ENCODE measurements at regions not wholly inside any gene's neighbourhood (a gene's known extent, or its start where the extent isn't known, plus 50 kb on each side); places are given as distances from the start of the nearest gene placed in this dataset.

DNA sequence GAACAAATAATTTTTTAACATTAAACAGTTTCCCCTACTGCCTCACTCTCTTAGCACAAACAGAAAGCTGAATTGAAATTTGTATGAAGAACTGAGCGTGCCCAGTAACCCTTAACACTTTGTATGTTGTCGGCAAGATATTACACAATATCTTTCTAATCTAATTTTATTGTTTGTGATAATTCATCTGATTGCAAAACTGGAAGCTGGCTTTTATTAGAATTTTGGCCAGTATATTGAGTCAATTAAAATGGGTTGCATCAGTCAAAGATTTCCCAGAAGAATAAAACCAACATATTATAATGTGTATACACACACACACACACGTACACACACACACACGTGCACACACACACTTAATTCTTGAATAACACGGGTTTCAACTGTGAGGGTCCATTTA lies 2332.1 kb downstream of the PCDH7 start:
- no peak overlapping the region for H3K4me2 ChIP-seq (ENCODE audit: insufficient read depth, insufficient read length, low read length)
- no peaks in the 10 kb centered on the region for H3K27me3 Mint-ChIP-seq (ENCODE audit: low read depth)

More for the DNA sequence above, 2332.1 kb downstream of the PCDH7 start:
- Histone ChIP-seq H2BK20ac (ENCODE audit: low read depth, low read length, poor library complexity, severe bottlenecking) (no peak overlapping the region), H2AK5ac (ENCODE audit: insufficient read length, low read length) (no peak overlapping the region), H2BK15ac (ENCODE audit: low read depth, low read length) (no peak overlapping the region), H3K27me3 (ENCODE audit: insufficient read depth, low read length) (no peaks in the 10 kb centered on the region), H4K20me1 (ENCODE audit: control insufficient read depth, insufficient read depth, insufficient read length) (no peaks in the 10 kb centered on the region), H2BK5ac (ENCODE audit: insufficient read length, low read length) (no peak overlapping the region), H2AFZ (ENCODE audit: low read length) (no peak overlapping the region), H2BK12ac (ENCODE audit: insufficient read length, low read depth, low read length) (no peak overlapping the region), H4K5ac (ENCODE audit: insufficient read length, low read depth, low read length) (no peak overlapping the region), H3K23me2 (ENCODE audit: insufficient read length, low read depth, low read length, poor library complexity, severe bottlenecking) (no peaks in the 10 kb centered on the region), H3K4me1 (ENCODE audit: insufficient read depth, low read length) (no peaks in the 10 kb centered on the region), H3K4ac (ENCODE audit: low read depth, low read length) (no peak overlapping the region), H3K9ac (ENCODE audit: extremely low read depth, insufficient read length, low read length) (no peak overlapping the region), H3K9me3 (ENCODE audit: control insufficient read depth, low read depth, low read length) (no peaks in the 10 kb centered on the region), H3K27ac (ENCODE audit: insufficient read length, low read depth, low read length) (no peak overlapping the region), H3K79me1 (ENCODE audit: insufficient read depth, low read depth, low read length, poor library complexity, severe bottlenecking) (no peaks in the 10 kb centered on the region), H4K91ac (ENCODE audit: insufficient read length, low read depth, low read length) (no peak overlapping the region), H3T11ph (ENCODE audit: low read length) (no peak overlapping the region), H3K79me2 (ENCODE audit: insufficient read depth, low read length) (no peaks in the 10 kb centered on the region), H3K23ac (ENCODE audit: insufficient read length, low read depth, low read length) (no peak overlapping the region), H2BK120ac (ENCODE audit: low read depth, low read length, poor library complexity, severe bottlenecking) (no peak overlapping the region), H3K56ac (ENCODE audit: insufficient read length, low read depth, low read length) (no peak overlapping the region), H3K14ac (ENCODE audit: insufficient read depth, low read length) (no peak overlapping the region), H4K8ac (replicated peaks; ENCODE audit: insufficient read length, low read depth, low read length) (no peak overlapping the region), H3K18ac (ENCODE audit: insufficient read length, low read depth, low read length) (no peak overlapping the region)
- H3K4me1 Mint-ChIP-seq = peaks cover 0 to 1% of the 10 kb centered on the region in 2 experiments; a peak in 1 of 4 replicates
- no peak overlapping the region for H3K4me3 Mint-ChIP-seq
- TF ChIP-seq, protein P1, sequence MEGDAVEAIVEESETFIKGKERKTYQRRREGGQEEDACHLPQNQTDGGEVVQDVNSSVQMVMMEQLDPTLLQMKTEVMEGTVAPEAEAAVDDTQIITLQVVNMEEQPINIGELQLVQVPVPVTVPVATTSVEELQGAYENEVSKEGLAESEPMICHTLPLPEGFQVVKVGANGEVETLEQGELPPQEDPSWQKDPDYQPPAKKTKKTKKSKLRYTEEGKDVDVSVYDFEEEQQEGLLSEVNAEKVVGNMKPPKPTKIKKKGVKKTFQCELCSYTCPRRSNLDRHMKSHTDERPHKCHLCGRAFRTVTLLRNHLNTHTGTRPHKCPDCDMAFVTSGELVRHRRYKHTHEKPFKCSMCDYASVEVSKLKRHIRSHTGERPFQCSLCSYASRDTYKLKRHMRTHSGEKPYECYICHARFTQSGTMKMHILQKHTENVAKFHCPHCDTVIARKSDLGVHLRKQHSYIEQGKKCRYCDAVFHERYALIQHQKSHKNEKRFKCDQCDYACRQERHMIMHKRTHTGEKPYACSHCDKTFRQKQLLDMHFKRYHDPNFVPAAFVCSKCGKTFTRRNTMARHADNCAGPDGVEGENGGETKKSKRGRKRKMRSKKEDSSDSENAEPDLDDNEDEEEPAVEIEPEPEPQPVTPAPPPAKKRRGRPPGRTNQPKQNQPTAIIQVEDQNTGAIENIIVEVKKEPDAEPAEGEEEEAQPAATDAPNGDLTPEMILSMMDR (conservative IDR thresholded peaks at IDR 0.05) = no peak
- WGBS (ENCODE audit: extremely low coverage, insufficient read length, low lambda C conversion rate) = no CpG with 5 or more reads among the region's 5 CpGs
- no peak overlapping the region for H3K27ac Mint-ChIP-seq
- no peak for DNase-seq
- no peaks in the 10 kb centered on the region for H3K36me3 Mint-ChIP-seq (ENCODE audit: insufficient read depth in 1 of 3, low read depth in 3 of 3)
- H3K9me3 Mint-ChIP-seq = no peaks in the 10 kb centered on the region

All from H9 (cell line).